PC-3 (cell line): ENCODE measurements at regions not wholly inside any gene's neighbourhood (a gene's known extent, or its start where the extent isn't known, plus 50 kb on each side); places are given as distances from the start of the nearest gene placed in this dataset.

ENCODE experiments used
- ATAC-seq: fragments of 200-7000 bp; cut with Tn5 transposase; 2 replicates; pipeline ENCODE4 v1.9.1; 2020; ENCODE audit warnings: mild to moderate bottlenecking, moderate library complexity
- BruUV-seq: library from RNA; stranded (reverse); fragments of 400-500 nt; replicated peaks from 2 replicates; lab custom pipeline; 2021; lab: Mats Ljungman, UMichigan
- CTCF ChIA-PET: fragments of 300-600 bp; sonication (Branson Sonifier 250); formaldehyde crosslinking; loops from one replicate; lab custom pipeline; 2022; ENCODE audit warnings: antibody characterized with exemption; lab: Charles Lee
- POLR2A ChIA-PET: fragments of 300-600 bp; sonication (Branson Sonifier 250); formaldehyde crosslinking; loops from one replicate; lab custom pipeline; 2022; ENCODE audit warnings: antibody characterized with exemption; ENCODE audit not compliant: unreplicated experiment; lab: Charles Lee
- DNase-seq: peaks from one replicate; pipeline ENCODE4 v3.0.0-alpha.2; 2015
- H2AFZ ChIP-seq: fragments of 300-600 bp; sonication (generic); 2 replicates; pipeline ENCODE4 v1.6.0; 2016; ENCODE audit warnings: antibody characterized with exemption, low read length
- H3F3A ChIP-seq: fragments of 300-600 bp; sonication (generic); one replicate; pipeline ENCODE4 v1.6.0; 2017; ENCODE audit warnings: antibody characterized with exemption, low read length, control low read depth, mild to moderate bottlenecking; ENCODE audit not compliant: unreplicated experiment
- H3K27ac ChIP-seq: fragments of 300-600 bp; sonication (generic); 2 replicates; pipeline ENCODE4 v1.5.1; 2016; ENCODE audit warnings: mild to moderate bottlenecking, low read length
- H3K27me3 ChIP-seq: fragments of 300-600 bp; sonication (generic); 2 replicates; pipeline ENCODE4 v1.6.1; 2016; ENCODE audit warnings: low read length, mixed read lengths
- H3K36me3 ChIP-seq: fragments of 300-600 bp; sonication (generic); 2 replicates; pipeline ENCODE4 v1.6.1; 2016; ENCODE audit warnings: low read depth, mixed run types, low read length, mixed read lengths
- H3K4me1 ChIP-seq: fragments of 300-600 bp; sonication (generic); 2 replicates; pipeline ENCODE4 v1.5.1; 2016; ENCODE audit warnings: low read length; ENCODE audit not compliant: insufficient read depth
- H3K4me2 ChIP-seq: fragments of 300-600 bp; sonication (generic); 2 replicates; pipeline ENCODE4 v1.6.0; 2016; ENCODE audit warnings: low read length
- H3K4me3 ChIP-seq: fragments of 300-600 bp; sonication (generic); 2 replicates; pipeline ENCODE4 v1.5.1; 2016; ENCODE audit warnings: mild to moderate bottlenecking, low read length, mixed read lengths
- H3K79me2 ChIP-seq: fragments of 300-600 bp; sonication (generic); 2 replicates; pipeline ENCODE4 v1.6.1; 2017; ENCODE audit warnings: low read length, mixed read lengths
- H3K9ac ChIP-seq: fragments of 300-600 bp; sonication (generic); 2 replicates; pipeline ENCODE4 v1.6.0; 2016; ENCODE audit warnings: mild to moderate bottlenecking, low read length
- H3K9me2 ChIP-seq: fragments of 300-600 bp; sonication (generic); replicated peaks from 2 replicates; pipeline ENCODE4 v1.6.1; 2016; ENCODE audit warnings: mixed run types, low read length, mixed read lengths
- H3K9me3 ChIP-seq: fragments of 300-600 bp; sonication (generic); 2 replicates; pipeline ENCODE4 v1.6.1; 2016; ENCODE audit warnings: low read length, mixed read lengths
- H4K20me1 ChIP-seq: fragments of 300-600 bp; sonication (generic); 2 replicates; pipeline ENCODE4 v1.6.1; 2016; ENCODE audit warnings: low read length, mixed read lengths
- EZH2 ChIP-seq: fragments of 300-600 bp; sonication (generic); IDR thresholded peaks from one replicate; pipeline ENCODE4 v1.6.1; 2017; ENCODE audit warnings: antibody characterized with exemption, mild to moderate bottlenecking, low read length; ENCODE audit not compliant: unreplicated experiment
- EZH2phosphoT487 ChIP-seq: fragments of 300-600 bp; sonication (generic); IDR thresholded peaks from 2 replicates; pipeline ENCODE4 v1.6.1; 2018; ENCODE audit warnings: mild to moderate bottlenecking, antibody characterized with exemption, low read length, borderline replicate concordance
- intact Hi-C: fragments of 100-400 bp; cut with micrococcal nuclease; formaldehyde crosslinking; loops from 2 replicates; pipeline ENCODE4 v1.9.0; 2023
- TF ChIP-seq, protein P1 (sequence below): fragments of 300-600 bp; sonication (generic); conservative IDR thresholded peaks from 2 replicates; pipeline ENCODE4 v1.5.1; 2017; ENCODE audit warnings: antibody characterized with exemption, low read depth, mild to moderate bottlenecking, low read length

DNA sequence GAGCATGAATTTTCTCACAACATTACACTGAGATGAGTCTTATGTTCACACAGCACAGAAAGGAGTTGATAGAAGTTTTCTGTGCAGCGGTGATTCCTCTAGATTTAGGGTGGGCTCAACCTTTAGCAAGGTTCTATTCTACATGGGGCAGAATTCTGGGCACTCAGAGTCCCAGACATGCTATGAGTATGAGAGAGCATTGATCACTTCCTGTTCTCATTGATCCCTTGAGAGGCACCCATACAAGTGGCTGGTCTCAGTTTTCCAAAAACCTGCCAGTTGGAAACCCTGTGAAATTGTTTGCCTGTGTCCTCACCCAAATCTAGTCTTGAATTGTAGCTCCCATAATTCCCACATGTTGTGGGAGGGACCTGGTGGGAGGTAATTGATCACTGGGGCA lies 112.5 kb upstream of the NR2F2 start:
- H3K27me3 ChIP-seq, result no peaks in the 10 kb centered on the region
- no peak overlapping the region for H3K4me3 ChIP-seq
- no peak overlapping the region for H3K9ac ChIP-seq
- ChIA-PET POLR2A (no interaction called here), CTCF (no interaction called here)
- H2AFZ ChIP-seq, result no peak overlapping the region
- H3K9me2 ChIP-seq, result no peaks in the 10 kb centered on the region
- no peaks in the 10 kb centered on the region for H3K79me2 ChIP-seq
- ATAC-seq (no peak), DNase-seq (no peak)
- intact Hi-C loops, result no loop called here
- H3K4me2 ChIP-seq, result no peak overlapping the region
- H3K9me3 ChIP-seq, result no peaks in the 10 kb centered on the region
- BruUV-seq, result no TSS peak
- no peaks in the 10 kb centered on the region for H4K20me1 ChIP-seq
- TF ChIP-seq EZH2 (no peak), EZH2phosphoT487 (no peak)
- TF ChIP-seq, protein P1, sequence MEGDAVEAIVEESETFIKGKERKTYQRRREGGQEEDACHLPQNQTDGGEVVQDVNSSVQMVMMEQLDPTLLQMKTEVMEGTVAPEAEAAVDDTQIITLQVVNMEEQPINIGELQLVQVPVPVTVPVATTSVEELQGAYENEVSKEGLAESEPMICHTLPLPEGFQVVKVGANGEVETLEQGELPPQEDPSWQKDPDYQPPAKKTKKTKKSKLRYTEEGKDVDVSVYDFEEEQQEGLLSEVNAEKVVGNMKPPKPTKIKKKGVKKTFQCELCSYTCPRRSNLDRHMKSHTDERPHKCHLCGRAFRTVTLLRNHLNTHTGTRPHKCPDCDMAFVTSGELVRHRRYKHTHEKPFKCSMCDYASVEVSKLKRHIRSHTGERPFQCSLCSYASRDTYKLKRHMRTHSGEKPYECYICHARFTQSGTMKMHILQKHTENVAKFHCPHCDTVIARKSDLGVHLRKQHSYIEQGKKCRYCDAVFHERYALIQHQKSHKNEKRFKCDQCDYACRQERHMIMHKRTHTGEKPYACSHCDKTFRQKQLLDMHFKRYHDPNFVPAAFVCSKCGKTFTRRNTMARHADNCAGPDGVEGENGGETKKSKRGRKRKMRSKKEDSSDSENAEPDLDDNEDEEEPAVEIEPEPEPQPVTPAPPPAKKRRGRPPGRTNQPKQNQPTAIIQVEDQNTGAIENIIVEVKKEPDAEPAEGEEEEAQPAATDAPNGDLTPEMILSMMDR, result no peak
- H3K4me1 ChIP-seq, result no peaks in the 10 kb centered on the region
- H3F3A ChIP-seq, result no peaks in the 10 kb centered on the region
- no peaks in the 10 kb centered on the region for H3K36me3 ChIP-seq
- H3K27ac ChIP-seq, result no peak overlapping the region

DNA sequence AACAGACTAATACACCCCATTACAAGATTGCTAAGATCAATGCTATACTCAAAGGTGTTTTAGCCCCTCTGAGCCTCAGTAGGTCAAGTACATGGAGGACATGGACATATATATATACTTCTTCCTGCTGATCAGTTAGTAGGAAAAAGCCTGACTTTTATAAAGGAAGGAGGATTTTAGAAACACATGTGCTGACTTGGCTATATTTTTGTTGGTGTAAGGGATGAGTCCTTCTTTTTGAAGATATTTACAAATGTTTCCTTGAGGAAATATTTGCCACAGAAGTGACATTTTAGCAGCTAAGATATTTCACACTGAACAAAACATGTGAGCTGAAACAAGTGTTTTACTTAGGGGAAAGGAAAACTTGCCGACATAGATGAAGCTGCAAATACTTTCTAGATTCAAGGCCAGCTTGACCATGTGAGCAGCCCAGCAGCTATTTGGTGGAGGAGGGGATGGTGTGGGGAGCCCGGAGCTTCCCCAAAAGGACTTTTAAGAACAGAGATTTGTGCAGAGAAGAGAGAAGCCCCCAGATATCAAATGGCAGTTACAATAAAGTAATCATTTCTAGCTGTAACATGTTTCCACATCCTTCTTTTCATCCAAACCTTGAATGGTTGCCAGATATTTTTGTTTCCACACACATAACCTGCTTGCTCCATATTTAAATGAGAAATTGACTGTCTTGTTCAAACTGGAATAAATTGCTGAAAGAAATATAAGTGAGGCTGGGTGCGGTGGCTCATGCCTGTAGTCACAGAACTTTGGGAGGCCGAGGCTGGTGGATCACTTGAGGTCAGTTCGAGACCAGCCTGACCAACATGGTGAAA lies 111.7 kb upstream of the NR2F2 start:
- POLR2A ChIA-PET, result no interaction called here
- no peak overlapping the region for H3K27ac ChIP-seq
- H3K79me2 ChIP-seq, result no peaks in the 10 kb centered on the region
- H3K4me1 ChIP-seq, result no peaks in the 10 kb centered on the region
- CTCF ChIA-PET, result no interaction called here
- no peaks in the 10 kb centered on the region for H3K9me3 ChIP-seq
- TF ChIP-seq, protein P1, result no peak
- TF ChIP-seq EZH2, result no peak
- TF ChIP-seq EZH2phosphoT487, result no peak
- H4K20me1 ChIP-seq, result no peaks in the 10 kb centered on the region
- BruUV-seq, result no TSS peak
- no peaks in the 10 kb centered on the region for H3F3A ChIP-seq
- H3K4me3 ChIP-seq, result no peak overlapping the region
- ATAC-seq (no peak), DNase-seq (no peak)
- H3K9ac ChIP-seq, result no peak overlapping the region
- no peaks in the 10 kb centered on the region for H3K36me3 ChIP-seq
- no peak overlapping the region for H3K4me2 ChIP-seq
- H2AFZ ChIP-seq, result no peak overlapping the region
- H3K9me2 ChIP-seq, result no peaks in the 10 kb centered on the region
- no peaks in the 10 kb centered on the region for H3K27me3 ChIP-seq
- intact Hi-C loops, result no loop called here

DNA sequence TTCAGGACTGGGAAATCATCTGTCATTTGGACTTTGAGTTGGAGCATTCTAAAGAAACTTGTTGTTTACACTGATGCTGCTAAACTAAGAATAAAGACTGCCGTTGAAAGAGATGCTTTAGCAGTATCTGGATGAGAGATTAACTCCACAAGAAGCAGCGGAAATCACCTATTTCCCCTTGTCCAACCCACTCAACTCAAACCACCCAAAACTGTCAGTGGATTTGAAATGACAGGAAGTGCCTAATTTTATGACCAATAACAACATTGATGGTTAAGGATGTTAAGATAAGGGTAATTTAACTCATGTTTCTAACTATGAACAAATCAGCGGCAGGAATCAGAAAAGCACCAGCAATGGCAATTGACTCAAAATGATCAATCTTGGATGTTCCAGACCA lies 110.8 kb upstream of the NR2F2 start:
- H3F3A ChIP-seq, result no peaks in the 10 kb centered on the region
- ATAC-seq, result no peak
- H3K4me3 ChIP-seq, result no peak overlapping the region
- H2AFZ ChIP-seq, result no peak overlapping the region
- H3K9me3 ChIP-seq, result no peaks in the 10 kb centered on the region
- no peaks in the 10 kb centered on the region for H3K79me2 ChIP-seq
- H3K27ac ChIP-seq, result no peak overlapping the region
- no peak overlapping the region for H3K9ac ChIP-seq
- no peaks in the 10 kb centered on the region for H3K36me3 ChIP-seq
- H3K4me2 ChIP-seq, result no peak overlapping the region
- H4K20me1 ChIP-seq, result no peaks in the 10 kb centered on the region
- ChIA-PET POLR2A (no interaction called here), CTCF (no interaction called here)
- TF ChIP-seq EZH2phosphoT487, result no peak
- TF ChIP-seq EZH2, result no peak
- TF ChIP-seq, protein P1, result no peak
- no peaks in the 10 kb centered on the region for H3K9me2 ChIP-seq
- no peaks in the 10 kb centered on the region for H3K27me3 ChIP-seq
- DNase-seq, result no peak
- no TSS peak for BruUV-seq
- no peaks in the 10 kb centered on the region for H3K4me1 ChIP-seq
- intact Hi-C loops, result no loop called here
